H1 (cell line): ENCODE measurements at regions not wholly inside any gene's neighbourhood (a gene's known extent, or its start where the extent isn't known, plus 50 kb on each side); places are given as distances from the start of the nearest gene placed in this dataset.

Experiments
- CTCF ChIA-PET: fragments of 300-600 bp; sonication (Branson Sonifier 250); formaldehyde crosslinking; loops from one replicate; lab custom pipeline; 2021; ENCODE audit not compliant: partially characterized antibody; lab: Charles Lee
- POLR2A ChIA-PET: fragments of 300-600 bp; sonication (Branson Sonifier 250); formaldehyde crosslinking; loops from one replicate; lab custom pipeline; 2021; ENCODE audit warnings: inconsistent platforms; ENCODE audit not compliant: partially characterized antibody; lab: Charles Lee
- DNase-seq, 2 experiments: peaks; one replicate each; pipeline versions ENCODE4 v3.0.0 to v3.0.0-alpha.2; 2010 to 2022; ENCODE audit warnings: low spot score in 2 of 2, low read depth in 1 of 2, mixed read lengths in 1 of 2
- FAIRE-seq: peaks from 2 replicates; lab custom pipeline; 2011; peaks lifted over from hg19 to GRCh38; lab: Jason Lieb, UNC
- H2AFZ ChIP-seq: 2 replicates; pipeline ENCODE4 v1.8.1; 2012; ENCODE audit warnings: low read length, inconsistent platforms
- H2AK5ac ChIP-seq: 2 replicates; pipeline ENCODE4 v1.6.1; 2013; ENCODE audit warnings: low read depth, low read length
- H2BK120ac ChIP-seq: replicated peaks from 2 replicates; pipeline ENCODE3; 2013; ENCODE audit warnings: low read depth, low read length, inconsistent platforms
- H2BK12ac ChIP-seq: 2 replicates; pipeline ENCODE4 v1.6.1; 2013; ENCODE audit warnings: low read depth, low read length
- H2BK15ac ChIP-seq: 2 replicates; pipeline ENCODE4 v1.6.1; 2013; ENCODE audit warnings: low read length
- H2BK20ac ChIP-seq: 2 replicates; pipeline ENCODE4 v1.6.1; 2013; ENCODE audit warnings: low read length
- H2BK5ac ChIP-seq: 2 replicates; pipeline ENCODE4 v1.6.1; 2013; ENCODE audit warnings: low read depth, low read length
- H3K14ac ChIP-seq: 2 replicates; pipeline ENCODE4 v1.6.1; 2013; ENCODE audit warnings: inconsistent platforms; ENCODE audit not compliant: insufficient read length
- H3K18ac ChIP-seq: 2 replicates; pipeline ENCODE4 v1.6.1; 2013; ENCODE audit warnings: low read length; ENCODE audit errors: extremely low read depth
- H3K23ac ChIP-seq: 2 replicates; pipeline ENCODE4 v1.6.1; 2013; ENCODE audit warnings: inconsistent platforms; ENCODE audit not compliant: insufficient read length
- H3K23me2 ChIP-seq: 2 replicates; pipeline ENCODE4 v1.6.1; 2013; ENCODE audit warnings: low read depth, low read length
- H3K27ac ChIP-seq: 2 replicates; pipeline ENCODE4 v1.6.1; 2011; ENCODE audit warnings: low read depth, low read length, inconsistent platforms
- H3K27me3 ChIP-seq, 4 experiments: replicated peaks in 1 of 4; 1 replicate in 1 of 4; 2 replicates in 3 of 4; pipeline versions ENCODE4 v1.6.1 to v1.8.1; 2011 to 2013; ENCODE audit warnings: low read length in 3 of 4, mild to moderate bottlenecking in 3 of 4, inconsistent platforms in 2 of 4, mixed read lengths in 2 of 4, moderate library complexity in 1 of 4; ENCODE audit not compliant: control insufficient read depth in 3 of 4, insufficient read depth in 3 of 4; ENCODE audit errors: extremely low read depth in 1 of 4
- H3K36me3 ChIP-seq, 4 experiments: 2 replicates each; pipeline versions ENCODE4 v1.6.1 to v1.8.1; 2011 to 2013; ENCODE audit warnings: mild to moderate bottlenecking in 4 of 4, low read length in 3 of 4, moderate library complexity in 2 of 4, control low read depth in 1 of 4, inconsistent platforms in 1 of 4; ENCODE audit not compliant: insufficient read depth in 4 of 4, control insufficient read depth in 2 of 4
- H3K4ac ChIP-seq: replicated peaks from 2 replicates; pipeline ENCODE3; 2013; ENCODE audit warnings: low read length, low read depth, mixed read lengths, inconsistent platforms; ENCODE audit not compliant: insufficient read length
- H3K4me1 ChIP-seq, 4 experiments: replicated peaks in 1 of 4; 1 replicate in 1 of 4; 2 replicates in 3 of 4; pipeline versions ENCODE4 v1.6.1 to v1.8.1; 2011 to 2013; ENCODE audit warnings: low read length in 3 of 4, inconsistent platforms in 2 of 4, mixed read lengths in 1 of 4; ENCODE audit not compliant: insufficient read depth in 4 of 4, control insufficient read depth in 3 of 4
- H3K4me2 ChIP-seq, 2 experiments: 2 replicates each; pipeline versions ENCODE4 v1.6.1 to v1.8.1; 2011 to 2013; ENCODE audit warnings: low read depth in 2 of 2, low read length in 2 of 2, control low read depth in 1 of 2, inconsistent platforms in 1 of 2, mild to moderate bottlenecking in 1 of 2; ENCODE audit not compliant: insufficient read depth in 1 of 2
- H3K4me3 ChIP-seq, 4 experiments: fragments of 200-600, 300-600 bp in 1 of 4; sonication (generic), shearing (Covaris generic), sonication (Bioruptor Twin) in 1 of 4; 2 replicates each; pipeline versions ENCODE4 v1.5.1 to v1.8.1; 2011 to 2016; ENCODE audit warnings: low read length in 4 of 4, low read depth in 3 of 4, control low read depth in 2 of 4, inconsistent platforms in 2 of 4, mild to moderate bottlenecking in 2 of 4, mixed read lengths in 1 of 4, moderate library complexity in 1 of 4; ENCODE audit not compliant: insufficient read depth in 2 of 4; ENCODE audit errors: extremely low read depth in 1 of 4
- H3K56ac ChIP-seq: replicated peaks from 2 replicates; pipeline ENCODE3; 2013; ENCODE audit warnings: low read depth, mild to moderate bottlenecking, mixed read lengths, low read length, inconsistent platforms; ENCODE audit not compliant: insufficient read length
- H3K79me1 ChIP-seq: 2 replicates; pipeline ENCODE4 v1.6.1; 2013; ENCODE audit warnings: low read depth, low read length, control low read depth
- H3K79me2 ChIP-seq, 2 experiments: 2 replicates each; pipeline versions ENCODE4 v1.6.1 to v1.8.1; 2012 to 2013; ENCODE audit warnings: low read length in 2 of 2, mild to moderate bottlenecking in 2 of 2, inconsistent platforms in 1 of 2; ENCODE audit not compliant: insufficient read depth in 2 of 2, control insufficient read depth in 1 of 2
- H3K9ac ChIP-seq, 4 experiments: replicated peaks in 1 of 4; 1 replicate in 1 of 4; 2 replicates in 3 of 4; pipeline versions ENCODE4 v1.6.1 to v1.8.1; 2011 to 2013; ENCODE audit warnings: low read depth in 3 of 4, low read length in 3 of 4, control low read depth in 2 of 4, mild to moderate bottlenecking in 2 of 4, moderate library complexity in 2 of 4, inconsistent platforms in 1 of 4; ENCODE audit errors: extremely low read depth in 1 of 4
- H3K9me3 ChIP-seq, 2 experiments: 2 replicates each; pipeline versions ENCODE4 v1.6.1 to v1.8.1; 2012 to 2013; ENCODE audit warnings: mild to moderate bottlenecking in 2 of 2, moderate library complexity in 2 of 2, control low read depth in 1 of 2, inconsistent platforms in 1 of 2, low read depth in 1 of 2, low read length in 1 of 2, mixed read lengths in 1 of 2; ENCODE audit not compliant: insufficient read depth in 2 of 2
- H4K20me1 ChIP-seq, 2 experiments: replicated peaks in 1 of 2; 2 replicates each; pipeline versions ENCODE3 to v1.8.1; 2011 to 2013; ENCODE audit warnings: inconsistent platforms in 2 of 2, low read length in 2 of 2, mild to moderate bottlenecking in 1 of 2; ENCODE audit not compliant: insufficient read depth in 2 of 2, control insufficient read depth in 1 of 2
- H4K5ac ChIP-seq: 2 replicates; pipeline ENCODE4 v1.6.1; 2013; ENCODE audit warnings: low read length, low read depth, mixed read lengths, inconsistent platforms; ENCODE audit not compliant: insufficient read length
- H4K8ac ChIP-seq: 2 replicates; pipeline ENCODE4 v1.8.0; 2013; ENCODE audit warnings: mild to moderate bottlenecking, moderate library complexity, low read length, inconsistent platforms; ENCODE audit not compliant: insufficient read depth; ENCODE audit errors: extremely low read depth
- H4K91ac ChIP-seq: replicated peaks from 2 replicates; pipeline ENCODE3; 2013; ENCODE audit warnings: low read length, mixed read lengths, inconsistent platforms; ENCODE audit not compliant: insufficient read length
- CBX5 ChIP-seq: fragments of 300-800, 300-1000 bp; sonication (generic); IDR thresholded peaks from 2 replicates; pipeline ENCODE4 v1.7.1; 2016; ENCODE audit warnings: antibody characterized with exemption, low read length, low read depth
- CBX8 ChIP-seq: fragments of 300-800, 300-1000 bp; sonication (generic); IDR thresholded peaks from 2 replicates; pipeline ENCODE4 v1.7.1; 2016; ENCODE audit warnings: low read depth, low read length, borderline replicate concordance
- CEBPB ChIP-seq: IDR thresholded peaks from 2 replicates; pipeline ENCODE4 v1.6.1; 2012; ENCODE audit warnings: low read depth, low read length
- EGR1 ChIP-seq: IDR thresholded peaks from 2 replicates; pipeline ENCODE4 v1.6.1; 2011; ENCODE audit warnings: low read depth, low read length, borderline replicate concordance
- GABPA ChIP-seq: IDR thresholded peaks from 2 replicates; pipeline ENCODE4 v1.6.1; 2011; ENCODE audit warnings: mild to moderate bottlenecking, low read length, moderate library complexity, borderline replicate concordance; ENCODE audit not compliant: insufficient read depth
- KDM5A ChIP-seq: fragments of 200-600 bp; IDR thresholded peaks from 2 replicates; pipeline ENCODE4 v1.7.1; 2012; ENCODE audit warnings: mild to moderate bottlenecking, low read length, inconsistent platforms, mixed read lengths
- NRF1 ChIP-seq: IDR thresholded peaks from 2 replicates; pipeline ENCODE4 v1.6.1; 2011; ENCODE audit warnings: mild to moderate bottlenecking, low read depth, low read length, improper control_type of control experiment
- RAD21 ChIP-seq, 2 experiments: IDR thresholded peaks in 1 of 2; conservative IDR thresholded peaks in 1 of 2; 2 replicates each; pipeline ENCODE4 v1.6.1; 2011; ENCODE audit warnings: low read depth in 2 of 2, low read length in 2 of 2, improper control_type of control experiment in 1 of 2, inconsistent platforms in 1 of 2, mild to moderate bottlenecking in 1 of 2, moderate library complexity in 1 of 2
- RFX5 ChIP-seq: IDR thresholded peaks from 2 replicates; pipeline ENCODE4 v1.6.1; 2011; ENCODE audit warnings: low read depth, low read length, improper control_type of control experiment, borderline replicate concordance
- SAP30 ChIP-seq: fragments of 300-600 bp; sonication (generic); IDR thresholded peaks from 2 replicates; pipeline ENCODE4 v1.7.1; 2012; ENCODE audit warnings: low read length, moderate library complexity, mild to moderate bottlenecking, inconsistent platforms; ENCODE audit not compliant: insufficient read depth, insufficient replicate concordance
- SIRT6 ChIP-seq: IDR thresholded peaks from one replicate; pipeline ENCODE4 v1.7.1; 2012; ENCODE audit warnings: low read length, inconsistent platforms
- SP1 ChIP-seq: IDR thresholded peaks from 2 replicates; pipeline ENCODE4 v1.6.1; 2011; ENCODE audit warnings: low read depth, low read length
- SUZ12 ChIP-seq: fragments of 200-600 bp; sonication (generic); IDR thresholded peaks from 2 replicates; pipeline ENCODE4 v1.6.1; 2012; ENCODE audit warnings: mild to moderate bottlenecking, inconsistent platforms, low read length, moderate library complexity, mixed read lengths
- ZNF274 ChIP-seq: IDR thresholded peaks from 2 replicates; pipeline ENCODE4 v1.7.0; 2012; ENCODE audit warnings: low read length, borderline replicate concordance; ENCODE audit errors: extremely low read depth
- WGBS, 2 experiments: shearing (Covaris generic) in 1 of 2; methylation state at CpG; one replicate each; pipeline versions ENCODE4 v1.1.6 to v1.1.7; 2013 to 2015; ENCODE audit warnings: low lambda C conversion rate in 2 of 2, mixed read lengths in 2 of 2, inconsistent platforms in 1 of 2, low coverage in 1 of 2, missing lambda C conversion rate in 1 of 2; ENCODE audit not compliant: insufficient replicate concordance in 2 of 2, insufficient coverage in 1 of 2, insufficient read length in 1 of 2; ENCODE audit errors: extremely low coverage in 1 of 2, missing lambda C conversion rate in 1 of 2; 5-methylcytosine and 5-hydroxymethylcytosine counted together
- TF ChIP-seq, protein P1 (sequence below): IDR thresholded peaks from 2 replicates; pipeline ENCODE4 v1.6.1; 2011; ENCODE audit warnings: low read depth, mild to moderate bottlenecking, low read length; ENCODE audit not compliant: insufficient read depth

DNA sequence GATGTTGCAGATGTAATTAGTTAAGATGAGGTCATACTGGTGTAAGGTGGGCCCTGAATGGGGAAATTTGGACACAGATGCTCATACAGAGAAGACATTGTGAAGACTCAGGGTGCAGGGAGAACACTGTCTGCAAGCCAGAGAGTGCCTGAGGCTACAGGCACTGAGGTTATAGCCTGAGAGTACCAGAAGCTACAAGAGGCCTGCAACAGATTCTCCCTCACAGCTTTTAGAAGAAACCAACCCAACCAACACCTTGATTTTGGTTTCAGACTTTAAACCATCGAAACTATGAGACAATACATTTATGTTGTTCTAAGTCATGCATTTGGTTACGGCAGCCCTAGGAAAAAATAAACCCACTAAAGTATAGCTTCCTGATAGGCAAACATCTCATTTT, 321.7 kb upstream of the USP25 start:
- Histone ChIP-seq H2BK120ac (no peak overlapping the region), H2BK12ac (no peak overlapping the region), H3K9ac (no peak overlapping the region), H3K36me3 (no peaks in the 10 kb centered on the region), H3K27me3 (peaks cover 0 to 2% (median 0%) of the 10 kb centered on the region in 4 experiments; a peak in 1 of 7 replicates), H3K4me1 (peaks cover 0 to 3% (median 0%) of the 10 kb centered on the region in 4 experiments; a peak in 1 of 7 replicates), H2AK5ac (no peak overlapping the region), H3K9me3 (no peaks in the 10 kb centered on the region; a peak in 1 of 4 replicates), H3K4me2 (no peak overlapping the region), H3K56ac (no peak overlapping the region), H3K23ac (no peak overlapping the region), H4K91ac (no peak overlapping the region), H3K27ac (no peak overlapping the region), H3K4ac (no peak overlapping the region), H2BK5ac (no peak overlapping the region), H3K14ac (no peak overlapping the region), H4K8ac (no peak overlapping the region), H2BK15ac (no peak overlapping the region), H4K5ac (no peak overlapping the region), H3K23me2 (no peaks in the 10 kb centered on the region), H2AFZ (no peak overlapping the region), H2BK20ac (no peak overlapping the region), H3K18ac (no peak overlapping the region), H3K79me1 (no peaks in the 10 kb centered on the region), H3K79me2 (no peaks in the 10 kb centered on the region), H4K20me1 (no peaks in the 10 kb centered on the region), H3K4me3 (no peak overlapping the region)
- WGBS, 2 experiments, result 100% methylated on average over 2 of the region's 2 CpGs; no CpG with 5 or more reads in 1 of the 2 experiments
- POLR2A ChIA-PET, result no interaction called here
- DNase-seq, result no peak
- no peak for FAIRE-seq
- CTCF ChIA-PET, result no interaction called here
- TF ChIP-seq GABPA (no peak), EGR1 (no peak), CEBPB (no peak), KDM5A (no peak), CBX5 (no peak), NRF1 (no peak), SAP30 (no peak), ZNF274 (no peak), RFX5 (no peak), CBX8 (no peak), RAD21 (IDR thresholded peaks at IDR 0.05 in 1 of 2, conservative IDR thresholded peaks at IDR 0.05 in 1 of 2; ENCODE audit: low read depth in 2 of 2, low read length in 2 of 2) (no peak), SP1 (no peak), SIRT6 (no peak), SUZ12 (no peak)
- TF ChIP-seq, protein P1, sequence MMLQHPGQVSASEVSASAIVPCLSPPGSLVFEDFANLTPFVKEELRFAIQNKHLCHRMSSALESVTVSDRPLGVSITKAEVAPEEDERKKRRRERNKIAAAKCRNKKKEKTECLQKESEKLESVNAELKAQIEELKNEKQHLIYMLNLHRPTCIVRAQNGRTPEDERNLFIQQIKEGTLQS, result no peak
